C4-2B (cell line): ENCODE measurements at regions not wholly inside any gene's neighbourhood (a gene's known extent, or its start where the extent isn't known, plus 50 kb on each side); places are given as distances from the start of the nearest gene placed in this dataset.

Experiments
- H3K27ac ChIP-seq: fragments of 450-650 bp; 2 replicates; pipeline ENCODE4 v1.5.1; 2017
- ZFX ChIP-seq: fragments of 450-650 bp; IDR thresholded peaks from 2 replicates; pipeline ENCODE4 v1.6.1; 2017
- TF ChIP-seq, protein P1 (sequence below): fragments of 450-650 bp; conservative IDR thresholded peaks from 2 replicates; pipeline ENCODE4 v1.5.1; 2017; ENCODE audit warnings: mild to moderate bottlenecking

DNA sequence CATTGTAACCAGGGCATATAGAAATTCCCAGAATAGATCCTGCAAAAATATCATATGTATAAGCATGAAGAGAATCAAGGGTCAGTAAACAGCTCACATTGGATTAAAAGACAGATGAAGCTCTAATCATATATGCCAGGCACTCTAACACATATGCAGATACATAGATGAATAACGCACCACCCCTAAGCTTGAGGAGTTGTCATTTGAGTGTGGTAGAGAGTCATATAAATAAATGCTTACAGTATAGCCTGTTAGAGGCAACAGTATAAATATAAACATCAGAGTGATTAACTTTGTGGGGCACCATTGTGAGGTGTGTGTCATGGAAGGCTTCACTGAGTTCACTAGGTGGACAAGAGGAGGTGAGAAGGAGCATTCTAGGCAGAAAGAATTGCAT lies 346.7 kb upstream of the PRICKLE1 start:
- TF ChIP-seq ZFX, result no peak
- TF ChIP-seq, protein P1, sequence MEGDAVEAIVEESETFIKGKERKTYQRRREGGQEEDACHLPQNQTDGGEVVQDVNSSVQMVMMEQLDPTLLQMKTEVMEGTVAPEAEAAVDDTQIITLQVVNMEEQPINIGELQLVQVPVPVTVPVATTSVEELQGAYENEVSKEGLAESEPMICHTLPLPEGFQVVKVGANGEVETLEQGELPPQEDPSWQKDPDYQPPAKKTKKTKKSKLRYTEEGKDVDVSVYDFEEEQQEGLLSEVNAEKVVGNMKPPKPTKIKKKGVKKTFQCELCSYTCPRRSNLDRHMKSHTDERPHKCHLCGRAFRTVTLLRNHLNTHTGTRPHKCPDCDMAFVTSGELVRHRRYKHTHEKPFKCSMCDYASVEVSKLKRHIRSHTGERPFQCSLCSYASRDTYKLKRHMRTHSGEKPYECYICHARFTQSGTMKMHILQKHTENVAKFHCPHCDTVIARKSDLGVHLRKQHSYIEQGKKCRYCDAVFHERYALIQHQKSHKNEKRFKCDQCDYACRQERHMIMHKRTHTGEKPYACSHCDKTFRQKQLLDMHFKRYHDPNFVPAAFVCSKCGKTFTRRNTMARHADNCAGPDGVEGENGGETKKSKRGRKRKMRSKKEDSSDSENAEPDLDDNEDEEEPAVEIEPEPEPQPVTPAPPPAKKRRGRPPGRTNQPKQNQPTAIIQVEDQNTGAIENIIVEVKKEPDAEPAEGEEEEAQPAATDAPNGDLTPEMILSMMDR, result no peak
- H3K27ac ChIP-seq, result no peak overlapping the region

GRCh38 chr12:42935756-42936155 lies 346.2 kb upstream of the PRICKLE1 start:
- TF ChIP-seq ZFX, result no peak
- TF ChIP-seq, protein P1, result no peak
- H3K27ac ChIP-seq, result no peak overlapping the region

DNA sequence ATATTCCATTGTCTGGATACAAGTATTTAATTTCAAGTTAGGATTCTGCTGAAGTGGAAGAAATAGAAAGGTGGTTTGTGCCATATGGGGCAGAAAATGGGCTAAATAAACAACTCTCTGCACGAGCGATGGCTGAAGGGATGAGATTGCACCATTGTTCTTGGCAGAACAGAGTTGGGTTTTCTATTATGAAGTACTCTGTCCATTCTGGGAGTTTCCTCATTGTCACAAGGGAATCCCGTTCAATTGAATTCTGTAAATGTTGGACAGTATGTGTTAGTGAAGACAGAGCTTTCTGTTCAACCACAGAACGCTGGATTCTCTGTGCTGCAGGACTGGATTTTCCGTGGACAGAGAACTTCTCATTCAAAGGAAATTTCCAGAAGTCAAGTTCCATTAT lies 345.5 kb upstream of the PRICKLE1 start:
- TF ChIP-seq ZFX, result no peak
- TF ChIP-seq, protein P1, result no peak

GRCh38 chr12:42933461-42934081 lies 344.0 kb upstream of the PRICKLE1 start:
- TF ChIP-seq ZFX, result no peak
- TF ChIP-seq, protein P1, result no peak
- no peak overlapping the region for H3K27ac ChIP-seq

More for the DNA sequence above, 345.5 kb upstream of the PRICKLE1 start:
- no peak overlapping the region for H3K27ac ChIP-seq

GRCh38 chr12:42932936-42933335 lies 343.4 kb upstream of the PRICKLE1 start:
- H3K27ac ChIP-seq, result no peak overlapping the region
- TF ChIP-seq, protein P1, result no peak
- TF ChIP-seq ZFX, result no peak

GRCh38 chr12:42926232-42926631 lies 336.7 kb upstream of the PRICKLE1 start:
- TF ChIP-seq, protein P1, result no peak
- no peak for TF ChIP-seq ZFX
- no peak overlapping the region for H3K27ac ChIP-seq

DNA sequence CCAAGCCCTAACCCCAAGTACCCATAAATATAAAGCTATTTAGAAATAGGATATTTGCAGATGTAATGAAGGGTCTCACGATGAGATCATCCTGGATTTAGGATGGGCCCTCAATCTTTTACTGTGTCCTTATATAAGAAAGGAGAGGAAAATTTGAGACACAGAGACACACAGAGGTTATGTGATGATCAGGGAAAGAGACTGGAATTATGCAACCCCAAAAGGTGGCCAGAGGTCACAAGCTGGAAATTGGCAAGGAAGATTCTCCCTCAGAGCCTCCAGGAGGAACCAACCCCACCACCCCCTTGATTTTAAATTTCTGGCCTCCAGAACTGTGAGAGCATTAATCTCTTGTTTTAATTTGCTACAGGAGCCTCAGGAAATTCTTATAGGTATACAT lies 334.9 kb upstream of the PRICKLE1 start:
- TF ChIP-seq, protein P1, result no peak
- no peak for TF ChIP-seq ZFX
- H3K27ac ChIP-seq, result no peak overlapping the region
